K562 (cell line): ENCODE measurements at regions not wholly inside any gene's neighbourhood (a gene's known extent, or its start where the extent isn't known, plus 50 kb on each side); places are given as distances from the start of the nearest gene placed in this dataset.

Experiments used
- ATAC-seq: fragments of 200-7000 bp; cut with Tn5 transposase; 3 replicates; pipeline ENCODE4 v1.9.1; 2020; ENCODE audit warnings: moderate library complexity
- BruUV-seq: library from RNA; stranded (reverse); fragments of 400-500 nt; replicated peaks from 2 replicates; lab custom pipeline; 2021; lab: Mats Ljungman, UMichigan
- CTCF ChIA-PET: fragments of 300-600 bp; formaldehyde crosslinking; extraction: SDS; loops from one replicate; lab custom pipeline; 2021; ENCODE audit warnings: low intra/inter-chr PET ratio; lab: Yijun Ruan, JAX
- POLR2A ChIA-PET: fragments of 300-600, 350-650 bp; sonication (Branson Sonifier 250); formaldehyde crosslinking; extraction: SDS; loops from one replicate; lab custom pipeline; 2021; ENCODE audit warnings: antibody characterized with exemption, inconsistent platforms; lab: Yijun Ruan, JAX
- DNase-seq, 4 experiments: peaks; one replicate each; pipeline versions ENCODE4 v3.0.0 to v3.0.0-alpha.2; 2011 to 2018; ENCODE audit warnings: low spot score in 3 of 4, mixed read lengths in 3 of 4; ENCODE audit errors: extremely low read depth in 1 of 4
- FAIRE-seq: peaks from 2 replicates; lab custom pipeline; 2011; peaks lifted over from hg19 to GRCh38; lab: Jason Lieb, UNC
- H2AFZ ChIP-seq: 2 replicates; pipeline ENCODE4 v1.6.0; 2011; ENCODE audit warnings: low read depth, low read length, control low read depth, inconsistent platforms
- H3K27ac ChIP-seq: fragments of 200-600 bp; 3 replicates; pipeline ENCODE4 v1.8.0; 2011; ENCODE audit warnings: low read depth, mild to moderate bottlenecking, control low read depth, inconsistent platforms, low read length, moderate library complexity, mixed read lengths; ENCODE audit errors: extremely low read depth
- H3K27me3 ChIP-seq, 2 experiments: fragments of 300-600 bp in 1 of 2; 2 replicates in 1 of 2; 3 replicates in 1 of 2; pipeline versions ENCODE4 v1.6.0 to v1.8.0; 2011; ENCODE audit warnings: inconsistent platforms in 2 of 2, low read length in 2 of 2, mild to moderate bottlenecking in 1 of 2, mixed read lengths in 1 of 2, moderate library complexity in 1 of 2; ENCODE audit not compliant: control insufficient read depth in 2 of 2, insufficient read depth in 2 of 2
- H3K36me3 ChIP-seq: fragments of 300-600 bp; 3 replicates; pipeline ENCODE4 v1.8.0; 2011; ENCODE audit warnings: mild to moderate bottlenecking, low read length, inconsistent platforms; ENCODE audit not compliant: control insufficient read depth, insufficient read depth
- H3K4me1 ChIP-seq, 2 experiments: fragments of 200-600 bp in 1 of 2; replicated peaks in 1 of 2; 2 replicates in 1 of 2; 3 replicates in 1 of 2; pipeline versions ENCODE4 v1.5.1 to v1.8.0; 2011; ENCODE audit warnings: inconsistent platforms in 2 of 2, low read length in 2 of 2, mild to moderate bottlenecking in 1 of 2, mixed read lengths in 1 of 2, moderate library complexity in 1 of 2; ENCODE audit not compliant: control insufficient read depth in 2 of 2, insufficient read depth in 2 of 2
- H3K4me2 ChIP-seq: 2 replicates; pipeline ENCODE4 v1.6.1; 2011; ENCODE audit warnings: low read length, control low read depth, inconsistent platforms, mixed read lengths; ENCODE audit not compliant: insufficient read depth
- H3K4me3 ChIP-seq: fragments of 200-600 bp; sonication (generic), shearing (Covaris generic); 2 replicates; pipeline ENCODE4 v1.5.1; 2016; ENCODE audit warnings: control low read depth, inconsistent platforms
- H3K79me2 ChIP-seq: fragments of 200-600 bp; 3 replicates; pipeline ENCODE4 v1.8.0; 2011; ENCODE audit warnings: low read length, inconsistent platforms; ENCODE audit not compliant: control insufficient read depth, insufficient read depth
- H3K9ac ChIP-seq, 2 experiments: 2 replicates each; pipeline versions ENCODE4 v1.6.0 to v1.6.1; 2011; ENCODE audit warnings: low read depth in 2 of 2, low read length in 2 of 2, control low read depth in 1 of 2, inconsistent platforms in 1 of 2, mild to moderate bottlenecking in 1 of 2, mixed read lengths in 1 of 2; ENCODE audit not compliant: insufficient read depth in 1 of 2
- H3K9me1 ChIP-seq: one replicate; pipeline ENCODE4 v1.6.0; 2011; ENCODE audit warnings: inconsistent platforms, mild to moderate bottlenecking, low read length, moderate library complexity; ENCODE audit not compliant: control insufficient read depth, insufficient read depth
- H3K9me3 ChIP-seq: replicated peaks from 2 replicates; pipeline ENCODE4 v1.5.1; 2011; ENCODE audit warnings: low read depth, low read length, inconsistent platforms; ENCODE audit not compliant: control insufficient read depth, insufficient read depth
- H4K20me1 ChIP-seq: replicated peaks from 2 replicates; pipeline ENCODE4 v1.6.1; 2011; ENCODE audit warnings: low read length, inconsistent platforms, mixed read lengths; ENCODE audit not compliant: control insufficient read depth, insufficient read depth
- ARHGAP35 ChIP-seq: fragments of 450-650 bp; IDR thresholded peaks from 2 replicates; pipeline ENCODE4 v1.6.1; 2018; ENCODE audit not compliant: partially characterized antibody
- DIDO1 ChIP-seq: fragments of 450-650 bp; IDR thresholded peaks from 2 replicates; pipeline ENCODE4 v1.6.1; 2016; ENCODE audit warnings: low read depth, missing biosample characterization, missing genetic modification characterization
- KDM2B ChIP-seq: fragments of 250-450 bp; sonication (Bioruptor Pico); IDR thresholded peaks from 2 replicates; pipeline ENCODE4 v1.8.0; 2021; ENCODE audit warnings: mild to moderate bottlenecking, moderate library complexity
- NEUROD1 ChIP-seq: fragments of 150-350 bp; IDR thresholded peaks from 2 replicates; pipeline ENCODE4 v1.6.1; 2014; ENCODE audit warnings: borderline replicate concordance, low read length, low read depth; ENCODE audit not compliant: partially characterized antibody
- PRMT5 ChIP-seq: sonication (generic); formaldehyde crosslinking; IDR thresholded peaks from 2 replicates; pipeline ENCODE4 v1.5.0; 2020; ENCODE audit warnings: missing genetic modification reagents
- TEAD4 ChIP-seq, 2 experiments: sonication (generic) in 1 of 2; formaldehyde crosslinking in 1 of 2; IDR thresholded peaks; 2 replicates each; pipeline versions ENCODE4 v1.6.1 to v1.8.0; 2012 to 2022; ENCODE audit warnings: borderline replicate concordance in 1 of 2, inconsistent platforms in 1 of 2, low read length in 1 of 2, mild to moderate bottlenecking in 1 of 2, missing genetic modification reagents in 1 of 2
- TSC22D4 ChIP-seq: fragments of 450-650 bp; IDR thresholded peaks from 2 replicates; pipeline ENCODE4 v1.6.1; 2016; ENCODE audit warnings: missing genetic modification characterization, missing biosample characterization, control low read depth
- in situ Hi-C: fragments of 300-500 bp; cut with MboI; formaldehyde crosslinking; loops from 4 replicates; pipeline ENCODE4 v1.15.0; 2018; ENCODE audit warnings: inconsistent platforms, mixed read lengths
- intact Hi-C: fragments of 100-400 bp; cut with micrococcal nuclease; formaldehyde crosslinking; loops from 2 replicates; pipeline ENCODE4 v1.14.2; 2022
- TF ChIP-seq, protein P1 (sequence below): fragments of 200-400 bp; formaldehyde crosslinking; IDR thresholded peaks from 2 replicates; pipeline ENCODE4 v1.6.1; 2017; ENCODE audit warnings: mild to moderate bottlenecking, low read depth, low read length, moderate library complexity
- TF ChIP-seq, protein P2 (sequence below): fragments of 250-450 bp; sonication (Bioruptor Pico); IDR thresholded peaks from 2 replicates; pipeline ENCODE4 v1.4.0; 2020; ENCODE audit warnings: mild to moderate bottlenecking, moderate library complexity

DNA sequence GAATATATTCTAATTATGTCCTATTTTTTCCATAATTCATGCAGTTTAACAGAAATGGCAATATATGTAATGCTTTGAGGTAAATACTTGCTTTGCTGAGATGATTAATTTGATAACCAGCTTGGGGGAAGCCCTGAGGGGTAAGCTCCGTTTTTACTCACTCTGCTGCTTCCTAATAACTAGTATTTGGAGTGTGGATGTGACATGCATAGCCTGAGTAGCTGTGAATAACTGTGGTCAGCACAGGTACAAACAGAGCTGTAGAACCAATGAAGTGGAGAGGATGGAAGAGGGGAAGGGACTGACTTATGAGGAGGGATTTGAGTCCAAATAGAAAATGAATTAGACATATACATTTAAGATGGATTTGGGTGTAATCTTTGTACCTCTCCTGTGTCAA lies 1495.5 kb upstream of the DDX18 start (continued):
- no peak for TF ChIP-seq TSC22D4 (tag)
- no peak for TF ChIP-seq KDM2B (CRISPR knock-in tag)
- TF ChIP-seq, protein P1, sequence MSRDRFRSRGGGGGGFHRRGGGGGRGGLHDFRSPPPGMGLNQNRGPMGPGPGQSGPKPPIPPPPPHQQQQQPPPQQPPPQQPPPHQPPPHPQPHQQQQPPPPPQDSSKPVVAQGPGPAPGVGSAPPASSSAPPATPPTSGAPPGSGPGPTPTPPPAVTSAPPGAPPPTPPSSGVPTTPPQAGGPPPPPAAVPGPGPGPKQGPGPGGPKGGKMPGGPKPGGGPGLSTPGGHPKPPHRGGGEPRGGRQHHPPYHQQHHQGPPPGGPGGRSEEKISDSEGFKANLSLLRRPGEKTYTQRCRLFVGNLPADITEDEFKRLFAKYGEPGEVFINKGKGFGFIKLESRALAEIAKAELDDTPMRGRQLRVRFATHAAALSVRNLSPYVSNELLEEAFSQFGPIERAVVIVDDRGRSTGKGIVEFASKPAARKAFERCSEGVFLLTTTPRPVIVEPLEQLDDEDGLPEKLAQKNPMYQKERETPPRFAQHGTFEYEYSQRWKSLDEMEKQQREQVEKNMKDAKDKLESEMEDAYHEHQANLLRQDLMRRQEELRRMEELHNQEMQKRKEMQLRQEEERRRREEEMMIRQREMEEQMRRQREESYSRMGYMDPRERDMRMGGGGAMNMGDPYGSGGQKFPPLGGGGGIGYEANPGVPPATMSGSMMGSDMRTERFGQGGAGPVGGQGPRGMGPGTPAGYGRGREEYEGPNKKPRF, result no peak
- TF ChIP-seq, protein P2, sequence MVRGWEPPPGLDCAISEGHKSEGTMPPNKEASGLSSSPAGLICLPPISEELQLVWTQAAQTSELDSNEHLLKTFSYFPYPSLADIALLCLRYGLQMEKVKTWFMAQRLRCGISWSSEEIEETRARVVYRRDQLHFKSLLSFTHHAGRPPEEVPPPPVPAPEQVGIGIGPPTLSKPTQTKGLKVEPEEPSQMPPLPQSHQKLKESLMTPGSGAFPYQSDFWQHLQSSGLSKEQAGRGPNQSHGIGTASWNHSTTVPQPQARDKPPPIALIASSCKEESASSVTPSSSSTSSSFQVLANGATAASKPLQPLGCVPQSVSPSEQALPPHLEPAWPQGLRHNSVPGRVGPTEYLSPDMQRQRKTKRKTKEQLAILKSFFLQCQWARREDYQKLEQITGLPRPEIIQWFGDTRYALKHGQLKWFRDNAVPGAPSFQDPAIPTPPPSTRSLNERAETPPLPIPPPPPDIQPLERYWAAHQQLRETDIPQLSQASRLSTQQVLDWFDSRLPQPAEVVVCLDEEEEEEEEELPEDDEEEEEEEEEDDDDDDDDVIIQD (CRISPR knock-in tag), result no peak
- TF ChIP-seq PRMT5 (CRISPR knock-in tag), result no peak

DNA sequence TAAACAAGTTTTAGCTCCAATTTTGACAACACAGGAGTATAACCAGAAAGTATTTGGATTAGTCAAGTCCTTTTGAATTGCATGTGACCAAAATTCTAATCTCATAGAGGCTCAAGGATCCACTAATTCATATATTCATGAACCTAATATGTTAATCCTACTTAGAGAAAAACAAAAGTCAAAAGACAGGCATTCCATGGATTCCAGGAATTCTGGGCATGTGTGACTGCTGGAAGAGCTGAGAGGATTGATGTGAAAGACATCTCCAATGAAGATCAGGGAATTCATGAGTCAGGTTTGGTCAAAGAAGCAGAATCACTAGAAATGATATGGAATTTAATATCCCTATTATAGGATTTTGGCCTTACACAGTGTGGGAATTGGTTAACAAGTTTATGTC lies 1494.6 kb upstream of the DDX18 start:
- no peak overlapping the region for H3K4me3 ChIP-seq
- no peaks in the 10 kb centered on the region for H3K36me3 ChIP-seq
- no peaks in the 10 kb centered on the region for H3K9me1 ChIP-seq
- no peak for TF ChIP-seq NEUROD1
- TF ChIP-seq TEAD4 (IDR thresholded peaks at IDR 0.05; ENCODE audit: low read length), result no peak
- no peak for TF ChIP-seq TEAD4 (CRISPR knock-in tag; IDR thresholded peaks at IDR 0.05; ENCODE audit: borderline replicate concordance)
- no peak for TF ChIP-seq ARHGAP35
- no peak for TF ChIP-seq DIDO1 (tag)
- H3K4me1 ChIP-seq, result no peaks in the 10 kb centered on the region
- no peak for DNase-seq
- ChIA-PET POLR2A (no interaction called here), CTCF (no interaction called here)
- in situ Hi-C loops (no loop called here), intact Hi-C loops (no loop called here)
- no peak overlapping the region for H3K9ac ChIP-seq
- no peak for FAIRE-seq
- no peaks in the 10 kb centered on the region; the same call in 1 of the 2 replicates for H3K9me3 ChIP-seq
- H2AFZ ChIP-seq, result no peak overlapping the region
- BruUV-seq, result no TSS peak
- no peaks in the 10 kb centered on the region for H3K27me3 ChIP-seq
- no peak overlapping the region for H3K27ac ChIP-seq
- ATAC-seq, result no peak
- H4K20me1 ChIP-seq, result no peaks in the 10 kb centered on the region
- no peaks in the 10 kb centered on the region for H3K79me2 ChIP-seq
- H3K4me2 ChIP-seq, result no peak overlapping the region
